Heart right ventricle (tissue), 16 donors: ENCODE measurements at regions not wholly inside any gene's neighbourhood (a gene's known extent, or its start where the extent isn't known, plus 50 kb on each side); places are given as distances from the start of the nearest gene placed in this dataset.

Experiments used
- ATAC-seq, 8 donors: fragments of 200-7000 bp; cut with Tn5 transposase; one replicate each; pipeline ENCODE4 v1.9.1; 2020; ENCODE audit warnings: mild to moderate bottlenecking in 8 of 8, moderate library complexity in 8 of 8, moderate number of reproducible peaks in 1 of 8
- DNase-seq, 2 donors: peaks; one replicate each; pipeline ENCODE4 v3.0.0-alpha.2; 2020
- H3K27ac ChIP-seq, 10 donors: fragments of 200-600 bp; sonication (generic) in 2 of 10; one replicate each; pipeline versions ENCODE4 v1.5.0 to v1.8.0; 2020 to 2022; ENCODE audit warnings: mild to moderate bottlenecking in 3 of 10
- H3K27me3 ChIP-seq, 7 donors: fragments of 200-600 bp; one replicate each; pipeline ENCODE4 v1.8.0; 2021 to 2022; ENCODE audit warnings: mild to moderate bottlenecking in 2 of 7
- H3K36me3 ChIP-seq, 9 donors: fragments of 200-600 bp; sonication (generic) in 1 of 9; one replicate each; pipeline versions ENCODE4 v1.5.0 to v1.8.0; 2020 to 2022; ENCODE audit warnings: mild to moderate bottlenecking in 2 of 9
- H3K4me1 ChIP-seq, 9 donors: fragments of 200-600 bp; sonication (generic) in 1 of 9; one replicate each; pipeline versions ENCODE4 v1.5.0 to v1.8.0; 2020 to 2022; ENCODE audit warnings: mild to moderate bottlenecking in 4 of 9
- H3K4me3 ChIP-seq, 10 donors: fragments of 200-600 bp; sonication (generic) in 2 of 10; one replicate each; pipeline versions ENCODE4 v1.5.0 to v1.8.0; 2020 to 2022; ENCODE audit warnings: mild to moderate bottlenecking in 7 of 10, moderate library complexity in 2 of 10
- H3K9me3 ChIP-seq, 11 donors: fragments of 200-600 bp in 10 of 11; sonication (generic) in 2 of 11; one replicate each; pipeline versions ENCODE4 v1.5.0 to v1.8.0; 2013 to 2022; ENCODE audit warnings: mild to moderate bottlenecking in 2 of 11, control low read depth in 1 of 11, moderate library complexity in 1 of 11
- CTCF ChIP-seq, 9 donors: fragments of 200-600 bp; sonication (generic) in 2 of 9; IDR thresholded peaks; one replicate each; pipeline versions ENCODE4 v1.5.0 to v1.8.0; 2021 to 2022; ENCODE audit warnings: antibody characterized with exemption in 9 of 9, mild to moderate bottlenecking in 5 of 9, moderate library complexity in 1 of 9
- WGBS, 2 donors: extraction: QIAGEN DNeasy Blood & Tissue Kit; methylation state at CpG; one replicate each; pipeline ENCODE4 v1.1.7; 2013; ENCODE audit warnings: inconsistent platforms in 1 of 2; 5-methylcytosine and 5-hydroxymethylcytosine counted together
- intact Hi-C, 10 donors: fragments of 100-400 bp; cut with DNase I; formaldehyde crosslinking; loops; one replicate each; pipeline versions ENCODE4 v1.11.1 to v1.14.2; 2022
- donor health status: Arrhythmogenic right ventricular cardiomyopathy.
- donor health status: ischemic (EF 13 %, LVEDD 7.1; RV severe dilation, severe dysfunction).
- donor health status: healthy with polysubstance abuse.
- donor health status: DM: no; HTN: yes; CAD: no.
- donor health status: DM: no; HTN: no; CAD: no.
- donor health status: ischemic (EF 25% LVEDD 6.9; RV normal size, moderate dysfunction).
- donor health status: ischemic (EF 25% LVEDD 5.7; RV mildly dilated, moderate dysfunction).
- donor health status: healthy.
- donor health status: DM: yes; HTN: yes; CAD: no.
- donor health status: Ischemic cardiomyopathy.
- donor health status: ischemic (EF 35%, LVEDD 5.7; RV mildly dilated, moderate dysfunction).
- donor health status: nonischemic (EF 11% LVEDD 7.7; RV severe dilation, severe dysfunction).
- donor health status: DM: yes; HTN: yes; CAD: no.
- donor health status: PGD.
- donor health status: ischemic (EF 29% LVEDD 5.4; RV normal size, mild dysfunction).
- donor health status: nonischemic (EF 23%, LVEDD 6.1; RV moderate dilation, normal function).

GRCh38 chr3:68467465-68467864, 464.9 kb downstream of the TAFA4 start:
- no peak for DNase-seq
- WGBS, 2 donors: 60 to 61% methylated on average over 2 of the region's 2 CpGs
- H3K27me3 ChIP-seq: no peaks in the 10 kb centered on the region
- H3K9me3 ChIP-seq: no peaks in the 10 kb centered on the region
- no peaks in the 10 kb centered on the region for H3K4me1 ChIP-seq
- H3K4me3 ChIP-seq: no peak overlapping the region
- no peak for ATAC-seq
- no peak for TF ChIP-seq CTCF (IDR thresholded peaks at IDR 0.05)
- no peaks in the 10 kb centered on the region for H3K36me3 ChIP-seq
- no peak overlapping the region for H3K27ac ChIP-seq
- intact Hi-C loops: no loop called here

- Histone ChIP-seq H3K4me3 (no peak overlapping the region), H3K27ac (no peak overlapping the region), H3K36me3 (no peaks in the 10 kb centered on the region), H3K4me1 (no peaks in the 10 kb centered on the region), H3K9me3 (peaks cover 0 to 13% (median 0%) of the 10 kb centered on the region in 11 donors), H3K27me3 (peaks cover 0 to 5% (median 0%) of the 10 kb centered on the region in 7 donors)
- WGBS, 2 donors: 57% methylated on average over 2 of the region's 2 CpGs
- TF ChIP-seq CTCF (IDR thresholded peaks at IDR 0.05): no peak
- ATAC-seq (no peak), DNase-seq (no peak)
- intact Hi-C loops: no loop called here
These were observed 473.8 kb downstream of the TAFA4 start for GRCh38 chr3:68458581-68458980.

DNA sequence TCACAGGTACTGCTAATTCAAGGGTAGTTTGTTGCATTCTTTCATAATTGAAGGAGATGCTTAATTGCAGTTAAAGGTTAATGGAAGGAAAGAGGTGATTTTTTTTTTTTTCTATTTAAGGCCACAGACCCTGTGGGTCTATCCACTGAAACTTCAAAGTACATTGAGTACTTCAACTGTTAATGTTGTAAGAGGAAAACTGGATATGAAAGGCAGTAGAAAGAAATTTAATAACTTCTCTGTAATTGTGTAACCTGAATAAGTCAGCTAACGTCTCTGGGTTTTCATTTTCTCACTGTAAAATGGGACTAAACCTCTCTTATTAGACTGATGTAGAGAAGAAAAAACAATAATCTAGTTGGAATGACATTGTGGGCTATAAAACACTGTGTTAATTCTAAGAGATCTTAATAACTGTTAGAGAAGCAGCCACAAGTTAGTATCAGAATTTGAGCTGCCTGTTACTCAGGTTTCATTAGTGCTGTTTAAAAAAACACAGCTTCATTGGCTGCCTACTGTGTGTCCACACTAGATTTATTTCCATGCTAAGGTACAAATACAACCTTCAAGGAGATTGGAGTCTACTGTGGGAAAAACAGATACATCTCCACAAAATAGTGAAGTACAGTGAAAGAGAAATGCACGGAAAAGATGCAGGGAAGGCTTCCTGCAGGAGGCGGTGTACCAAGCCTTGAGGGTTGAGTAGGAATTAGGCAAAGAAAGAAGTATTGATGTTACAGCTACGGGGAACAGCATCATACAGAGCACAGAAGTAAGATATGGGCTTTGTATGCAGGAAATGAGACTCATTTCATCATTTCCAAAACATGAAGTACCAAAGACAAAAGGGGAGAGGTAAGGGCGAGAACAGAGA, 483.6 kb downstream of the TAFA4 start:
- intact Hi-C loops: no loop called here
- DNase-seq (no peak), ATAC-seq (no peak)
- H3K4me3 ChIP-seq: no peak overlapping the region
- no peak for TF ChIP-seq CTCF (IDR thresholded peaks at IDR 0.05)
- H3K36me3 ChIP-seq: no peaks in the 10 kb centered on the region
- H3K27ac ChIP-seq: no peak overlapping the region
- 75 to 77% methylated on average over 5 of the region's 5 CpGs for WGBS, 2 donors
- no peaks in the 10 kb centered on the region for H3K27me3 ChIP-seq
- H3K4me1 ChIP-seq: no peaks in the 10 kb centered on the region
- no peaks in the 10 kb centered on the region for H3K9me3 ChIP-seq

DNA sequence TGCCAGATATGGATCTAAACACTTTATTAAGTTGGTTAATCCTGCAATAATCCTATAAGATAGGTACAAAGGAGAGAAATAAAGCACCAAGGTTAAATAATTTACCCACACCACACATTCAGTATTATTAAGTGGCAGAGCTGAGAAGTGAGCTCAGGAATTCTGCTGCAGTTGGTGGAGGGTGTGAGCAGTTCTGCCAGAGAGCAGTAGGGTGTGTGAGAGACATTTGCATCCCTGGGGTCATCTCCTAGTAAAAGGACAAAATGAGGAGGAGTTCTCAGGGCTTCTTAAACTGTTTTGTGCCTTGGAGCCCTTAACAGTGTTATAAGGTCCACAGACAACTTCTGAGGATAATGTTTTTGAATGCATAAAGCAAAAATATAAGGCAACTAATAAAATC, 484.5 kb downstream of the TAFA4 start:
- Histone ChIP-seq H3K4me1 (no peaks in the 10 kb centered on the region), H3K4me3 (no peak overlapping the region), H3K27me3 (no peaks in the 10 kb centered on the region), H3K9me3 (no peaks in the 10 kb centered on the region), H3K27ac (no peak overlapping the region), H3K36me3 (no peaks in the 10 kb centered on the region)
- intact Hi-C loops: no loop called here
- no peak for TF ChIP-seq CTCF (IDR thresholded peaks at IDR 0.05)
- DNase-seq (no peak), ATAC-seq (no peak)
